Kidney epithelial cell (primary cell): ENCODE measurements at regions not wholly inside any gene's neighbourhood (a gene's known extent, or its start where the extent isn't known, plus 50 kb on each side); places are given as distances from the start of the nearest gene placed in this dataset.

Experiments used
- DNase-seq: peaks from one replicate; pipeline ENCODE4 v3.0.0-alpha.2; 2010; ENCODE audit warnings: low read depth
- H3K27me3 ChIP-seq: 2 replicates; pipeline ENCODE4 v1.6.0; 2011; ENCODE audit warnings: low read length; ENCODE audit not compliant: control insufficient read depth, insufficient read depth
- H3K36me3 ChIP-seq: 2 replicates; pipeline ENCODE4 v1.5.1; 2011; ENCODE audit warnings: low read length; ENCODE audit not compliant: control insufficient read depth, insufficient read depth
- H3K4me3 ChIP-seq: 2 replicates; pipeline ENCODE4 v1.5.1; 2011; ENCODE audit warnings: low read depth, mild to moderate bottlenecking, control low read depth, low read length
- TF ChIP-seq, protein P1 (sequence below): IDR thresholded peaks from 2 replicates; pipeline ENCODE4 v1.5.1; 2011; ENCODE audit warnings: mild to moderate bottlenecking, moderate library complexity, low read length, control low read depth, inconsistent platforms; ENCODE audit not compliant: insufficient read depth, poor library complexity, severe bottlenecking

DNA sequence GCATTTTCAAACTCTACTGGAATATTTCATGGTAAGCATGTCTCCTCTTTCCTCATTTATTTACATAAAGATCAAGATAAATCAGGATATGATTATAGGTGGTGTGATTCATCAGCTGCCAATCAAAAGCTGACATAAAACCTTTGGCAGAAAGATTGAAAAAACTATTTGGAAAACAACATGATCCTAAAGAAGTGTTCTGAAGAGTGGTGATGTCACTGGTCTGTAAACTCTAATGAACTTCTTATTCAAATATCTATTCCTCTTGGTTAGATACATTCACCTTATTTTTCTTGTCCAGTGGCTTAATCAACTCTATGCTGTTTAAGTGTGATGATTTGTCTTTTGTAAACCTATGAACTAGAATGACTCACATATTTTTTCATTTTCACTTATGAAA, 535.5 kb upstream of the CITED2 start:
- Histone ChIP-seq H3K4me3 (no peak overlapping the region), H3K27me3 (no peaks in the 10 kb centered on the region), H3K36me3 (no peaks in the 10 kb centered on the region)
- DNase-seq = no peak
- TF ChIP-seq, protein P1, sequence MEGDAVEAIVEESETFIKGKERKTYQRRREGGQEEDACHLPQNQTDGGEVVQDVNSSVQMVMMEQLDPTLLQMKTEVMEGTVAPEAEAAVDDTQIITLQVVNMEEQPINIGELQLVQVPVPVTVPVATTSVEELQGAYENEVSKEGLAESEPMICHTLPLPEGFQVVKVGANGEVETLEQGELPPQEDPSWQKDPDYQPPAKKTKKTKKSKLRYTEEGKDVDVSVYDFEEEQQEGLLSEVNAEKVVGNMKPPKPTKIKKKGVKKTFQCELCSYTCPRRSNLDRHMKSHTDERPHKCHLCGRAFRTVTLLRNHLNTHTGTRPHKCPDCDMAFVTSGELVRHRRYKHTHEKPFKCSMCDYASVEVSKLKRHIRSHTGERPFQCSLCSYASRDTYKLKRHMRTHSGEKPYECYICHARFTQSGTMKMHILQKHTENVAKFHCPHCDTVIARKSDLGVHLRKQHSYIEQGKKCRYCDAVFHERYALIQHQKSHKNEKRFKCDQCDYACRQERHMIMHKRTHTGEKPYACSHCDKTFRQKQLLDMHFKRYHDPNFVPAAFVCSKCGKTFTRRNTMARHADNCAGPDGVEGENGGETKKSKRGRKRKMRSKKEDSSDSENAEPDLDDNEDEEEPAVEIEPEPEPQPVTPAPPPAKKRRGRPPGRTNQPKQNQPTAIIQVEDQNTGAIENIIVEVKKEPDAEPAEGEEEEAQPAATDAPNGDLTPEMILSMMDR = no peak

DNA sequence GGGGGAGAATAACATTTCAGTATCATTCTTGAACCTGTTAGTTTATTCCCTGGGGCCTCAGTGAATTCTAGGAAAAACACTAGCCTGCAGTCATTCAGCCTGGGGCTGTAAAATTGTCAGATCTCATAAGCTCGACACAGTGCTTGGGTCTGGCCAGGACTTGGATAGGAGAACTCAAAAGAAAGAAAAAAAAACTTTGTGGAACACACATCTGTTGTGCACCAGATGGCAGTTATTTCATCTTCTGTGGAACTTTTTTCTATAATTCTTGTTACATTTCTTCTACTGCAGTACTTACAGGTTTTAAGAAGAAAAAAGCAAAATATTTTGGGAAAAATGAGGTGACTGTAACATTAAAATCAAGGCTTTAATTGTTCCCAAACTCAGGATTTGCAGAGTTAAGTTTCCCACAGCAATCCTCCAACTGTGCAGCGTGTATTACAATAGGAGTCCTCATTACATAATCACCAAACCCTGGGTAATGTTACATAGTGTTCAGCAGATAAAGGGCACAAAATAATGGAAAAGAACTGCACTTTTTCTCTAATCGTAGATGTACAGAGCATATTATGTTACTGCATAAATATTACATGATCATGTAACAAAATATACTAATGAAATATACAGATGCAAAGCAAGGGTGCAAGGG, 531.1 kb upstream of the CITED2 start:
- DNase-seq = no peak
- Histone ChIP-seq H3K27me3 (no peaks in the 10 kb centered on the region), H3K4me3 (no peak overlapping the region), H3K36me3 (no peaks in the 10 kb centered on the region)
- TF ChIP-seq, protein P1 = no peak

DNA sequence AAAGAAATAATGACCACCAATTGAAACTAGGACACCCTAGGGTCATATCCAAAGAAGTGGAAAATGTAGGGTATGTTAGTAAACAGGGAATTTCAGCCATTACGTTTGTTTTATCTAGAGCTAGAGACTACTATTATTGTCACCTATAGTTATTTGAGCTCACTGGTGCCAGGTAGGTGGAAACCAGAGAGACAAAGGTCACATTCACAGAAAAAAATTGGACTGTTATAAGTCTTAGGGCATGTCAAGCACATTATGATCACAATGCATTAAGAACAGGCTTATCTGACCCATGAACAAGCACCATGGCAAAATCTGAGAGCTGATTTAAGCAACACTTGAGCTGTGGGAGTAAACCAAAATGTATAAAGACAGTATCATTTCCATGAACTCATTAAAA, 530.1 kb upstream of the CITED2 start:
- TF ChIP-seq, protein P1 = no peak
- no peaks in the 10 kb centered on the region for H3K36me3 ChIP-seq
- no peak overlapping the region for H3K4me3 ChIP-seq
- no peak for DNase-seq
- H3K27me3 ChIP-seq = no peaks in the 10 kb centered on the region

DNA sequence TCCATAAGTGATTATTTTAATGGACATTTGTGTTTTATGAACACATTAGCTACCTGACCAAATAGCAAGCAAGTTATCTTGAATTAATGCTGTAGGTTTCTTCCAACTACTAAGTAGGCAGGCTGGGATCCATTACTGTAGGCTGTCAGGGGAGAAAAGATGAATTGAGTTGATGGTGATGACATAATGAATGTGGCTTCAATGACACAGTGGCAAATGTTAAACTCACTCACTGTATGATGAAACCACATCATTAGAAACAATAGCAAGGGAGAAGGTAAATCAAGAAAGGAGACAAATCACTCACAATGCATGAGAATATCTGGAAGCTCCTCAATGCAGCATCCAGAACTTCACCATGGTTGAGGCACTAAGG, 529.7 kb upstream of the CITED2 start:
- H3K27me3 ChIP-seq = no peaks in the 10 kb centered on the region
- no peak for DNase-seq
- H3K4me3 ChIP-seq = no peak overlapping the region
- TF ChIP-seq, protein P1 = no peak
- H3K36me3 ChIP-seq = no peaks in the 10 kb centered on the region

DNA sequence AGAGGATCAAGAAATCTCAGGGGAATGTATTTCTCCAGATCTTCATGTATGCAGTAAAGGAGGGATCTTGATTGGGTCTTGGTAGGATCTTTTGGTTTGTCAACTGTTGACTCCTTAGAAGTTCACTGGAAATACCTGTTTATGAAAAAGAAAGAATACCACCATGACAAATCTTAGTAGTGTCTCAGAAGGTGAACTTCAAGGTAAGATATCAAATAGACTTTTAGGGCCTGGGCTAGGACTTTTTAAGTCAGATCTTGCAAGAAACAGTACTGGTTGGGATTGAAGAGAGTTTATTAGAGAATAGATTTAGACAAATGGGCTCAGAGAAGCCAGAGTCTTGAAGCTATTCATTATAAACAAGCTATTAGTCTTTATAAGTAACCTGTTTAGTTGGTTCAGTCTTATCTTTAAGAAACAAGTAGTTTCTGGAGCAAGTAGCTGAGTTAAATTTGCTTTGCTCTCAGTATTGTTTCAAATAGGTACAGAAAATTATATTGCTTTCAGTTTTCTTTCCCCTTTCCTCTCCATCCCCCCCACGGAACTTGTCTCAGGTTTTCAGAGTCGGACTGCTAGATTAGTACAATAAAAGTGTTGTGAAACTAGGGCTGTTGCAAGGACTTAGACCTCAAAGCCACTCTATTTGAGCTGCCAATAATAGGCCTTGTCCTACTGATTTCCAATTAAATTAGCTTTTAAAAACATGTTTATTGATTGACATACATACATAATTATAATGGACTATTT, 529.1 kb upstream of the CITED2 start:
- no peak for DNase-seq
- H3K4me3 ChIP-seq = no peak overlapping the region
- TF ChIP-seq, protein P1 = no peak
- H3K27me3 ChIP-seq = no peaks in the 10 kb centered on the region
- H3K36me3 ChIP-seq = no peaks in the 10 kb centered on the region
